Right atrium auricular region (tissue), 2 donors: ENCODE measurements at regions not wholly inside any gene's neighbourhood (a gene's known extent, or its start where the extent isn't known, plus 50 kb on each side); places are given as distances from the start of the nearest gene placed in this dataset.

Experiments
- DNase-seq: peaks from one replicate; pipeline ENCODE4 v3.0.0-alpha.2; 2019; ENCODE audit warnings: low spot score
- H3K27ac ChIP-seq, 2 donors: fragments of 200-600 bp; sonication (generic); 1 replicate in 1 of 2; 2 replicates in 1 of 2; pipeline ENCODE4 v1.5.1; 2016 to 2019
- H3K27me3 ChIP-seq, 2 donors: fragments of 200-600 bp; sonication (generic); one replicate each; pipeline versions ENCODE4 v1.5.1 to v1.6.0; 2017 to 2019
- H3K36me3 ChIP-seq: fragments of 200-600 bp; sonication (generic); one replicate; pipeline ENCODE4 v1.5.1; 2016
- H3K4me1 ChIP-seq, 2 donors: fragments of 200-600 bp; sonication (generic); one replicate each; pipeline versions ENCODE4 v1.5.1 to v1.6.0; 2017 to 2019
- H3K4me3 ChIP-seq, 2 donors: fragments of 200-600 bp; sonication (generic); 1 replicate in 1 of 2; 2 replicates in 1 of 2; pipeline ENCODE4 v1.5.1; 2017 to 2019; ENCODE audit warnings: mild to moderate bottlenecking in 1 of 2, moderate library complexity in 1 of 2
- H3K9me3 ChIP-seq, 2 donors: fragments of 200-600 bp; sonication (generic); one replicate each; pipeline ENCODE4 v1.5.1; 2019
- CTCF ChIP-seq, 2 donors: fragments of 200-600 bp; sonication (generic); IDR thresholded peaks; one replicate each; pipeline ENCODE4 v1.5.1; 2019; ENCODE audit warnings: antibody characterized with exemption in 2 of 2

DNA sequence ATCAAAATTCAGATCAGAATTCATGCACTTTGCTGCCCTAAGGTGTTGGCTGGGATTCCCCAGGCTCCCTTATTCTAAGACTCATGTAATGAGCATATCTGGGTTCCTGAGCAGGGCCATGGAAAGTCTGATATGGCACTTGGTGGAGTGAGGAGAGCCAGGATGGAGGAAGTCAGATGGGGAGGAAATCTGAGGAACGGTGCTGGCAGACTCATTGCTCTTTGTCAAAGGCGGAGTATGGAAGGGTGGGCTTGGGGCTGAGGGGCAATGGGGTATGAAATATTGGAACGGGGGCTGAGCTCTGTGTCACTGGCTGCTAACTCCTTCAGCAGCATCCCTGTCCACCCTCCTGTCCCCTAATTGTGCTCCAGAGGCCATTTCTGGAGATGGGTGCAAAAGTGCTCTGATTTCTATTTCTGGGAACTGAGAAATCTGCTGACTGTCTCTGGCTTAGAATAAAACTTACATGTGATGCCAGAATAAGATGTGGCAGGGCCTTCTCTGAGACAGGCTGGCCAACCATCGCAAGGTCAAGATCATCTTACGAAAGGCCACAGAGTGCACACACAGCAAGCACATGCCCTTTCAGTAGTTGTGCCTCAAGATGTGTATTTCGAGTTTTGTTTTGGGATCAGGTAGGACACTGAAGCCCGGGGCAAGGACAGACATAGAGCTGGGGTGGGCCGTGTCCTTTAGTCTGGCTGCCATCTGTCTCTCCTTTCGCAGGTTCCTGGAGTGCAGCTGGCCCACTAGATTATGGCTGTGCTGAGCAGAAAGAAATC lies 480.0 kb upstream of the HS6ST1 start:
- TF ChIP-seq CTCF (IDR thresholded peaks at IDR 0.05), result no peak
- no peaks in the 10 kb centered on the region for H3K36me3 ChIP-seq
- no peak overlapping the region for H3K27ac ChIP-seq
- no peaks in the 10 kb centered on the region for H3K9me3 ChIP-seq
- DNase-seq, result peak; percentile 47
- no peaks in the 10 kb centered on the region for H3K27me3 ChIP-seq
- H3K4me1 ChIP-seq, result peaks cover 0 to 17% of the 10 kb centered on the region in 2 donors
- no peak overlapping the region for H3K4me3 ChIP-seq

- no peak for TF ChIP-seq CTCF (IDR thresholded peaks at IDR 0.05)
- Histone ChIP-seq H3K4me1 (peaks cover 0 to 17% of the 10 kb centered on the region in 2 donors), H3K36me3 (no peaks in the 10 kb centered on the region), H3K27me3 (no peaks in the 10 kb centered on the region), H3K27ac (no peak overlapping the region), H3K9me3 (no peaks in the 10 kb centered on the region), H3K4me3 (no peak overlapping the region)
- DNase-seq, result no peak
Measured at GRCh38 chr2:128799284-128799552, 480.6 kb upstream of the HS6ST1 start.

DNA sequence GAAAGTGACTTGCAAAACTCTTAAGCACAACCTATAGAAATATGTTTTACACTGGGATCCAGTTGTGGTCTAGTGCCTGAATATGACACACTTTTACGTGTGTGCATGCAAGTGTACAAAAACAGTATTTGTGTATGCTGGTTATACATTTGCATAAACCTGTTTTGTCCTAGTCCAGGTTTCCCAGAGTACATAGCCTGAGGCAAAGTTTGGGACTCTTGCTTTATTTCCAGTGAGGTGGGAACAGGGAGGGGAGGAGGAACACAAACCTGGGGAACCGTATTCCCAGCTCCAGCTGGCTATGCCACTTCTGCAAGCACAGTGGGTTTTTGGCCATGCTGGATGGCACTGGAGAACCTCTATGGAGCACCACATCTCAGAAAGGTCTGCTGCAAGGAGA lies 481.1 kb upstream of the HS6ST1 start:
- Histone ChIP-seq H3K4me1 (peaks cover 0 to 17% of the 10 kb centered on the region in 2 donors), H3K9me3 (no peaks in the 10 kb centered on the region), H3K27ac (no peak overlapping the region), H3K27me3 (no peaks in the 10 kb centered on the region), H3K4me3 (no peak overlapping the region), H3K36me3 (no peaks in the 10 kb centered on the region)
- TF ChIP-seq CTCF (IDR thresholded peaks at IDR 0.05), result no peak
- peak; percentile 48 for DNase-seq

- no peak overlapping the region for H3K27ac ChIP-seq
- no peak for TF ChIP-seq CTCF (IDR thresholded peaks at IDR 0.05)
- no peaks in the 10 kb centered on the region for H3K27me3 ChIP-seq
- H3K4me1 ChIP-seq, result peaks cover 0 to 17% of the 10 kb centered on the region in 2 donors
- DNase-seq, result no peak
- no peaks in the 10 kb centered on the region for H3K9me3 ChIP-seq
- H3K36me3 ChIP-seq, result no peaks in the 10 kb centered on the region
- no peak overlapping the region for H3K4me3 ChIP-seq
Measured at GRCh38 chr2:128801576-128801975, 482.9 kb upstream of the HS6ST1 start.

DNA sequence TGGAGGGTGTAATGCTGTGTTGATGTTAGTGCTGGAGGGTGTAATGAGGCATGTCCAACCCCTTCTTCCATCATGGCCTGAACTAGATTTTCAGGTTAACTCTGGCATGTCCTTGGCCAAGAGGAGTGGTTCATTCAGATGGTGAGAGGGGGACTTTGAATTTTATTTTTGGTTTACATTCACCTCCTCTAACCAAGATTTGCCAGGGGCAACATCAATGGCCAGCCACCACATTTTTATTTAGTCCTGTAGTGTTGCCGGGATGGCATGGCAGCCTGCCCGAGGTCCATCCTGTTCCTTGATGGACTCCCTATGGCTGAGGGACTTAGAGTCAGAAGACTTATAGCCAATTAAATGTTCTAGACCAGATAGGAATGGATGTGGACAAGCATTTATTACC lies 484.6 kb upstream of the HS6ST1 start:
- no peak for TF ChIP-seq CTCF (IDR thresholded peaks at IDR 0.05)
- H3K27ac ChIP-seq, result no peak overlapping the region
- H3K36me3 ChIP-seq, result no peaks in the 10 kb centered on the region
- H3K4me3 ChIP-seq, result no peak overlapping the region
- DNase-seq, result no peak
- H3K9me3 ChIP-seq, result no peaks in the 10 kb centered on the region
- no peaks in the 10 kb centered on the region for H3K27me3 ChIP-seq
- peaks cover 0 to 5% of the 10 kb centered on the region in 2 donors for H3K4me1 ChIP-seq

DNA sequence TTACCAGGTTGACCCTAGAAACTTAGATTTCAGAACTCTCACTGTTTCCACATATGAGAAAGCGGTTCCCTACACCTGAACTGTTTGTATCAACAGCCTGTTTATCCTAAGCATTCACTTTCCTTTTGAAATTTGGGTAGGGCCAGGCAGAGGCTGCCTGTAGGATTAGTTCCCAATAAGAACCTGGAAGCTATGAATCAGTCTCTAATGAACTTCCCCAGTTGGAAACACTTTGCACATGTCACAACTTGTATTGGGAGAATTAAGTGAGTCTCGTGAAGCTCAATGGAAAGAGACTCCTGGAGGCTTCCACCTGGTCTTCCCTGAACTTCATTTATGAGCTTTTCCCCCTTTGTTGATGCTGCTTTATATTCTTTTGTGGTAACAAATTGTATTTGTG lies 486.6 kb upstream of the HS6ST1 start:
- Histone ChIP-seq H3K27ac (no peak overlapping the region), H3K27me3 (no peaks in the 10 kb centered on the region), H3K4me1 (peaks cover 0 to 9% of the 10 kb centered on the region in 2 donors), H3K9me3 (no peaks in the 10 kb centered on the region), H3K36me3 (no peaks in the 10 kb centered on the region), H3K4me3 (no peak overlapping the region)
- no peak for TF ChIP-seq CTCF (IDR thresholded peaks at IDR 0.05)
- DNase-seq, result no peak
